G401 (cell line): ENCODE measurements at regions not wholly inside any gene's neighbourhood (a gene's known extent, or its start where the extent isn't known, plus 50 kb on each side); places are given as distances from the start of the nearest gene placed in this dataset.
"Not testable (repeated sequence)": the region's sequence is repeated elsewhere in the genome, so short reads cannot be mapped to it uniquely, and the experiment has no call there.

Source experiments
- DNase-seq: peaks from one replicate; pipeline ENCODE4 v3.0.0-alpha.2; 2015; ENCODE audit warnings: low spot score
- in situ Hi-C: cut with HindIII; loops from 2 replicates; pipeline ENCODE4 v1.10.0; 2016; ENCODE audit warnings: low sequenced_read_pairs, mixed read lengths

DNA sequence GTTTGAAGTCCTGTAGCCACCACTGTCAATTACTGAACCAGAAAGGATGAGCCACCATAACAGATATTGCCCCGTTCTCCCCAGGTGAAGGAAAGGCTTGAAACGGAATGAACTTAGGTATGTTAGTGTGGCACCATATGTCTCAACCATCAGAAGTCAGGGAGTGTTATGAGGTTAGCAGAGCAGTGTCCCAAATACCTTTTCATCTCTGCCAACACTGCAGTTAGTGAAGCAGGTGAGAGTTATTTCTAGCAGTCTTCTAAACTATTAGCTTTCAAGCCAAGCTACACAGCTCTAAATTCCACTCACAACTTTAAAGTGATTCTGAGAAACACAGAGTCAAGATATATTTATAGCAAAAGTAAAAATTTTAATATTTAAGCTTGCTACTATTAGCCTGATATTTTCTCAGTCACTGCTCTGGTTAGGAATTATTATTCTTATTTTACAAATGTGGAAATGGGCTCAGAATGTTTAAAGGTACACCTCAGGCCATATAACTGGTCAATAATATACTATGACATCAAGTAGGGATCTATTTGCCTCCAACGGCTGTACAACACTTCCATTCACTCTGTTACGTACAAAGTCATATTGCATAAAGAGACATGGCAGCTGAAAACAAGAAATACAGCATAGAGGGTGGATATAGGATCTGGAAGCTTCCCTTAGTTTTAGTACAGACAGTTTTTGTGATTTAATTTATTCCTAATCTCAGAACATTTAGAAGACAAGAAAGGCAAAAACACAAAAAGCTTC is 1527.1 kb upstream of the PRR20A start:
- in situ Hi-C loops = no loop called here
- DNase-seq = peak; percentile 8

- DNase-seq = no peak
- in situ Hi-C loops = no loop called here
These were observed 1525.6 kb upstream of the PRR20A start for GRCh38 chr13:55615081-55615480.

GRCh38 chr13:55617241-55617640 is 1523.5 kb upstream of the PRR20A start:
- in situ Hi-C loops = no loop called here
- DNase-seq = no peak

- DNase-seq = no peak
- in situ Hi-C loops = no loop called here
These were observed 1513.5 kb upstream of the PRR20A start for GRCh38 chr13:55627221-55627620.

DNA sequence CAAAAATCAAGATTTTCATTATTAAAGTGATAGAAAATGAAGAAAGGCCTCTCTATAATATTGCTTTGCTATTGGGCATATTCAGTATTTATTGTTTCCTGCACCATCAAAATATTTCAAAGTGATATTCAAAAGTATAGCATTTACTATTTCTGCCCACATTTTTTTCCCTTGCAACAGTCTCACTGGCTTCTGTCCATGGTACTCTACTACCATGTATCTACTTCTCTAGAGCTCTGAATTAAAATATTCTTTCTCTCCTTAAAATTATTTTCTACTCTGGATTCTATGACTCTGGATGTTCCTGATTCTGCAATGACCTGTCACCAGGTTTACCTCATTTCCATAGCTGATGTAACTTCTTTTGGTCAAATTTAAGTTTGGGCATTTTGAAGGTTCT is 1508.3 kb upstream of the PRR20A start:
- DNase-seq = no peak
- in situ Hi-C loops = no loop called here

DNA sequence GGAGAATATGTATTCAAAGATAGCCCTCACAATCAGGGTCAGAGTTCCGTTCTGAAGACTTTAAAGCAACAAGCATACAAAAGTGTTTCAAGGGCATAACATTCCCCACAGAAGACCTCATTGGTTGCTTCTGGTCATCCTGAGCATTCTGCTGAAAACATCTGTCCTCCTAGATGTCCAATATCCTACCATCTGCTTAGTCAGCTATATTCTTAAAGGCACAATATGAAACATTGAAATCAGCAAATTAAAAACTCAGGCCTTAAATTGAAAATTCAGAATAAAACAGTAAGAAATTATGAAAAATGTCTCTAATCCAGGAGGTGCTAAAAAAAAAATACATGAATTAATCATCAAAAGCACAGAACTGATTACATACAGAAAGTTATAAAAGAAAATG is 1491.2 kb upstream of the PRR20A start:
- no peak for DNase-seq
- in situ Hi-C loops = no loop called here

DNA sequence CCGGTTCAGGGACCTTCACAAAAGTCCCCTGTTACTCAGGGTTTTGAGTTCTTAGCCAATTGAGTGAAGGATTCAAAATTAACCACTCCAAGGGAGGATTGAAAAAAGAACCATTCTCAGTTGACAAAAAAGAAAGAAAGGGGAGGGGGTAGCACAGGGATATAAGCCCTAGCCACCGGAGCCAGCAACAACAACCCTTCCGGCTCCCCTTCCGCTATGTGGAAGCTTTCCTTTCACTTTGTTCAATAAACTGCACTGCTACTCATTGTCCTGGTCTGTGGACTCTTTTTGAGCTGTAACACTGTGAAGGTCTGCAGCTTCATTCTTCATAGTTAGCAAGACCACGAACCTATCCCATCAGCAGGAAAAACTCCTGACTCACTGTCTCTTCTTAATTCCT is 1488.1 kb upstream of the PRR20A start:
- in situ Hi-C loops = no loop called here
- no peak for DNase-seq

- DNase-seq = no peak
- in situ Hi-C loops = no loop called here
These were observed 1487.2 kb upstream of the PRR20A start for GRCh38 chr13:55653497-55653896.

DNA sequence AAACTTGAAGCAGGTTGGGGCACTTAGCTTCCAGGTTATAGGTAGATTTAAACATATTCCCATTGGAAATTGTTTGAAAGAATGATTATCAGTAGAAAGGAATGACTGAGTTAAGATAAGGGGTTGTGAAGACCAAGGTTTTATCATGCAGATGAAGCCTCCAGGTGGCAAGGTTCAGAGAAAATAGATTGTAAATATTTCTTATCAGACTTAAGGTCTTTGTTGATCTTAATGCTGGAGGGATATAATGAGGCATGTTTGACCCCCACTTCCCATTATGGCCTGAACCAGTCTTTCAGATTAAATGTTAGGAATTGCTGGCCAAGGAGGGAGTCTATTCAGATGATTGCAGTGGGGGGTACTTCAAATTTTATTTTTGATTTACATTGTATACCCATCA is 1486.5 kb upstream of the PRR20A start:
- in situ Hi-C loops = no loop called here
- no peak for DNase-seq

DNA sequence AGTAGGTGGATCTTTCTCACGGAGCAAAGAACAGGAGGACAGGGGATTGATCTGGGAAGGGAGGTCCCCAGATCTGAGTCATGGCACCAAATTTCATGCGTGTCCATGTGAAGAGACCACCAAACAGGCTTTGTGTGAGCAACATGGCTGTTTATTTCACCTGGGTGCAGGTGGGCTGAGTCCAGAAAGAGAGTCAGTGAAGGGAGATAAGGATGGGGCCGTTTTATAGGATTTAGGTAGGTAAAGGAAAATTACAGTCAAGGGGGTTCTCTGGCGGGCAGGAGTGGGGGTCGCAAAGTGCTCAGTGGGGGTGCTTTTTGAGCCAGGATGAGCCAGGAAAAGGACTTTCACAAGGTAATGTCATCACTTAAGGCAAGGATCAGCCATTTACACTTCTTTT is 1480.5 kb upstream of the PRR20A start:
- DNase-seq, in situ Hi-C loops: not testable (repeated sequence)

DNA sequence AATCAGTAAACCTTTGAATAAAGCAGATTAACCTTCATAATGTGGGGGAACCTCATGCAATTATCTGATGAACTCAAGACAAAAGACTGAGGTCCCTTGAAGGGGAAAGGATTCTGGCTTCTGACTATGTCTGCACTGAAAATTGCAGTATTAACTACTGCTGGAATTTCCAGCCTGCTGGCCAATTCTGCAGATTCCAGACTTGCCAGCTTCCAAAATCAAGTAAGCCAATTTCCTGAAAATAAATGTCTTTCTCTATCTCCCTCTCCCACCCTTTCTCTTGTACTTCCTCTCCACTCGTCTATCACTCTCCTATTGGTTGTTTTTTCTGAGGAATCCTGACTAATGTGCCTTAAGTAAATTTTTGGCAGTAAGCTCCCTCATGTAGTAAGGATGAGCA is 1479.9 kb upstream of the PRR20A start:
- DNase-seq = no peak
- in situ Hi-C loops = no loop called here

GRCh38 chr13:55661505-55661904 is 1479.2 kb upstream of the PRR20A start:
- in situ Hi-C loops = no loop called here
- no peak for DNase-seq

- in situ Hi-C loops = no loop called here
- DNase-seq = no peak
These were observed 1476.5 kb upstream of the PRR20A start for GRCh38 chr13:55664178-55664577.

- in situ Hi-C loops = no loop called here
These were observed 1471.7 kb upstream of the PRR20A start for GRCh38 chr13:55669051-55669450.

GRCh38 chr13:55673910-55674309 is 1466.8 kb upstream of the PRR20A start:
- in situ Hi-C loops = no loop called here
- no peak for DNase-seq

More at GRCh38 chr13:55669051-55669450, 1471.7 kb upstream of the PRR20A start:
- DNase-seq = no peak

DNA sequence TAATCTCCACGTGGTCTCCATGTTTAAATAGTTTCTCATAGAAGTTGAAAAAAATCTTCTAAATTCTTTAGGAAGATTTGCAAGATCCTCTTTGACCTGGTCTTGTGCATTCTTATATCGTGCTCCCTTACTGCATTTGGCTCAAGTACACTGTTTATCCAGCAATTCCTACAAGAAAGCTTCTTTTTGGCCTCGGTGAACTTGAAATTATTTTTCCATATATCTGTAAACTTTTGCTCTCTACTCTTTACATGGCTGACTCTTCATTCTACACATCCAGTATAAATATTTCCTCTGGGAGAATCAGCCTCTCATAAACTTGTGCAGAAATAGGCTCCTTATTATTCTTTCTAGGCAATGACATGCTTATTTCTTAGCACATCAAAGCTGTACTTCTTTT is 1457.9 kb upstream of the PRR20A start:
- no peak for DNase-seq
- in situ Hi-C loops = no loop called here

GRCh38 chr13:55705526-55705925 is 1435.2 kb upstream of the PRR20A start:
- in situ Hi-C loops = no loop called here
- DNase-seq = no peak

GRCh38 chr13:55705971-55706370 is 1434.7 kb upstream of the PRR20A start:
- DNase-seq = no peak

DNA sequence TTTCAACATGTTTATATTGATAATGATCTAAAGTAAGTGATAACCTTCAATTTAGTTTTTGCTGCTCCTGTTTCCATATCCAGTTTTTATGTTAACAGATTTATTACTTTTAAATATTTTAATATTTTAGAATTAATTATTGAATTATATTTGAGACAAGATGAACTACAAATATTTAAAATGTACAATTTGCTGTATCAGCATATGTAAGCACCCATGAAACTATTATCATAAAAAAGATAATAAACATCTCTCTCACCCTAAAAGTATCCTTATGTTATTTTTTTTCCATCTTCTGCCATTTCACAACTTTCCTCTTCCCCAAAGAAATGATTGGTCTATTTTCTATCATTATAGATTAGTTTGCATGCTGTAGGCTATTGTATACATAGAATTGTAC is 1426.6 kb upstream of the PRR20A start:
- in situ Hi-C loops = no loop called here

More at GRCh38 chr13:55705971-55706370, 1434.7 kb upstream of the PRR20A start:
- in situ Hi-C loops = no loop called here

DNA sequence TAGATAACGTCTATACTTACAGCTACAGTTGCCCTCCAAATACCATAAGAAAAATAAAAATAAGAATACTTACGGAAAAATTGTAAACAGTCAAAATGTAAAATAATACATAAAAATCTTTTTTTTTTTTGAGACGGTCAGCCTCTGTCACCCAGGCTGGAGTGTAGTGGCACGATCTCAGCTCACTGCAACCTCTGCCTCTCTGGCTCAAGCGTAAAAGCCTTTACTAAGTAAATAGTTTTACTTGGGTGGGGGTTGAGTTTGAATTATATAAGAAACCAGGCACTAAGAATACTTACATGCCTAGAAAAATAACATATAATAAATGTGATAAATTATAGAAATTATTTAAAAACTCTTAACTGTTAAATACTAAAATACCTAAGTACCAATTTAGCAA is 1413.0 kb upstream of the PRR20A start:
- no peak for DNase-seq
- in situ Hi-C loops = no loop called here

More for the DNA sequence above, 1426.6 kb upstream of the PRR20A start:
- no peak for DNase-seq

- DNase-seq = no peak
- in situ Hi-C loops = no loop called here
These were observed 1412.5 kb upstream of the PRR20A start for GRCh38 chr13:55728247-55728646.
